ENCODE measurements at regions not wholly inside any gene's neighbourhood (a gene's known extent, or its start where the extent isn't known, plus 50 kb on each side); places are given as distances from the start of the nearest gene placed in this dataset.
A peak's percentile ranks its signal among the peaks of the same experiment; 100 is the strongest.
"Not testable (repeated sequence)": the region's sequence is repeated elsewhere in the genome, so short reads cannot be mapped to it uniquely, and the experiment has no call there.

- intact Hi-C loops (cut with micrococcal nuclease) = loop anchor here (1.0 kb wide), 4 partner anchors 161 to 313 kb away; no protein-coding TSS in a partner anchor
- no peaks in the 10 kb centered on the region for H3K36me3 Mint-ChIP-seq (ENCODE audit: low read depth)
- H3K4me3 Mint-ChIP-seq = no peak overlapping the region
- no peaks in the 10 kb centered on the region for H3K9me3 Mint-ChIP-seq
- peak; percentile 40 for DNase-seq
- CTCF ChIA-PET = interaction anchor here (1.1 to 3.4 kb wide), 4 partner anchors 29 to 313 kb away, joined by 3 to 26 read pairs (median 6); no protein-coding TSS in a partner anchor
- peaks cover 7% of the 10 kb centered on the region for H3K4me1 Mint-ChIP-seq (ENCODE audit: low read depth)
- no peaks in the 10 kb centered on the region for H3K27me3 Mint-ChIP-seq (ENCODE audit: low read depth)
- no peak overlapping the region for H3K27ac Mint-ChIP-seq
Measured at GRCh38 chr13:76667551-76667950, 218.7 kb downstream of the KCTD12 start.

DNA sequence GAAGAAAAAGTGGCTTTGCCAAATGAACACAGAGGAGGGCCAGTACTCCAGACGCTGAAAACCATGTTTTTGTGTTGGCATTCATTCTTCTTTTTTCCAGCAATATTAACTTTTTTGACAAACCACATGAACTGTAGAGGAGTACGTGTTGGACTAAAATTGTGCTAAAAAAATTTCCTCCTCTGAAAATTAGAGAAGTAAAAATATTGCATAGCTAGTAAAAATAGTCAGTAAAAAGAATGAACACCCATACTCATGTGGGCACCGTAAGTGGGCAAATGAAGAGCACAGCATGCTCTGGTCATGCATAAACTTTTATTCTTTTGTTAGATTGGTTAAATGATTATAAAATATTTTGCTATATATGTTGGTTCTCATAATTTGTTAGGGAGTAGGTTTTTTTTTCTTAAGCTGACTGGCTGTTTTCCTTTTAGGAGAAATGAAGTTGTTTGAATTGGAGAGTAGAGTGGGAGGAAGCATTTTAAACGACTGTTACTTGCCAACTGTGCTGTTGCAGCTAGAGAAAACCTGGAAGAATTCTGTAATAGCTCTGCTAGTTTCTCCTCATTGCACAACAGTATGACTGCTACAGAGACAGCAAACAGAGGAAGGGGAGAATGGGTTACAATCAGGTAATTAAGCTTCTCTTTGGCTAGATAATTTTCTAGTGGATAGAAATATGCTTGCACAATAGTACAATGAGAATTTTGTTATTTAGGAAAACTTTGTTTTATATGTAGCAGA, 222.4 kb downstream of the KCTD12 start:
- CTCF ChIA-PET = interaction anchor here (0.6 to 1.7 kb wide), 4 partner anchors 12 to 240 kb away, joined by 3 to 4 read pairs (median 4); no protein-coding TSS in a partner anchor
- Mint-ChIP-seq H3K36me3 (ENCODE audit: low read depth) (no peaks in the 10 kb centered on the region), H3K4me1 (ENCODE audit: low read depth) (peaks cover 7% of the 10 kb centered on the region), H3K9me3 (no peaks in the 10 kb centered on the region), H3K27ac (no peak overlapping the region), H3K27me3 (ENCODE audit: low read depth) (no peaks in the 10 kb centered on the region), H3K4me3 (no peak overlapping the region)
- DNase-seq = no peak
- intact Hi-C loops (cut with micrococcal nuclease) = no loop called here

DNA sequence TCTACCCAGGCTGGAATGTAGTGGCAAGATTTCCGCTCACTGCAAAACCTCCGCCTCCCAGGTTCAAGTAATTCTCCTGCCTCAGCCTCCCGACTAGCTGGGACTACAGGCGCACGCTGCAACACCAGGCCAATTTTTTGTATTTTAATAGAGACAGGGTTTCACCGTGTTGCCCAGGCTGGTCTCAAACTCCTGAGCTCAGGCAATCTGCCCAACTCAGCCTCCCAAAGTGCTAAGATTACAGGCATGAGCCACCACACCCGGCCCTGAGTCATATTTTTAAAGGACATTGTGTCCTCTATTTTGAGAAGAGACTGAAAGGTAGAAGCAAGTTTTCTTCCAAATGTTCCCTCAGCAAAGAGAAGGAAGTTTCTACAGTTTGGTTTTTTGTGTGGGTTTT, 227.1 kb downstream of the KCTD12 start:
- CTCF ChIA-PET = interaction anchor here (0.6 kb wide), 1 partner anchor 12 kb away, joined by 4 read pairs; no protein-coding TSS in a partner anchor
- DNase-seq, H3K9me3 Mint-ChIP-seq: not testable (repeated sequence)

DNA sequence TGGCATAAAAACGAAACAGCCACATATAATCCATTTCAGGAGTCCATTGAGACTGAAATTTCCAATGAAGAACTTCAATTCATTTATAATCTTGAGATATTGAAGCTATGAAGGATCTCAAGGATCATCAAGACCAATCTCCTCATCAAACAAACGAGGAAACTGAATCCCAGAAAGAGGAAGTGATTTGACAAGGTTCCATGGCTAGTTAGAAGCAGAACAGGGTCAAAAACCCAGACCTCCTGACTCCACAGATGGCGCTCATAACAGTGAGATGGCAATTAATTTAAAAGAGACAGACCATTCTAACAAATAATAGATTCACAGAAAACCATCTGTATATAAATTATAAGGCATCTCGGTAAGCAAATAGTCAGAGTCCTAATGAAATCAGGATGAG, 229.7 kb downstream of the KCTD12 start:
- no peaks in the 10 kb centered on the region for H3K36me3 Mint-ChIP-seq (ENCODE audit: low read depth)
- peaks cover 15% of the 10 kb centered on the region for H3K27me3 Mint-ChIP-seq (ENCODE audit: low read depth)
- no peaks in the 10 kb centered on the region for H3K4me1 Mint-ChIP-seq (ENCODE audit: low read depth)
- H3K27ac Mint-ChIP-seq = no peak overlapping the region
- CTCF ChIA-PET = no interaction called here
- no peak for DNase-seq
- intact Hi-C loops (cut with micrococcal nuclease) = loop anchor here (10.0 kb wide), 1 partner anchor 782 kb away; no protein-coding TSS in a partner anchor
- no peaks in the 10 kb centered on the region for H3K9me3 Mint-ChIP-seq
- H3K4me3 Mint-ChIP-seq = no peak overlapping the region

More for the DNA sequence above, 227.1 kb downstream of the KCTD12 start:
- intact Hi-C loops (cut with micrococcal nuclease) = loop anchor here (10.0 kb wide), 1 partner anchor 784 kb away; no protein-coding TSS in a partner anchor
- H3K4me1 Mint-ChIP-seq (ENCODE audit: low read depth); H3K27me3 Mint-ChIP-seq (ENCODE audit: low read depth); H3K36me3 Mint-ChIP-seq (ENCODE audit: low read depth); H3K4me3 Mint-ChIP-seq; H3K27ac Mint-ChIP-seq: not testable (repeated sequence)

DNA sequence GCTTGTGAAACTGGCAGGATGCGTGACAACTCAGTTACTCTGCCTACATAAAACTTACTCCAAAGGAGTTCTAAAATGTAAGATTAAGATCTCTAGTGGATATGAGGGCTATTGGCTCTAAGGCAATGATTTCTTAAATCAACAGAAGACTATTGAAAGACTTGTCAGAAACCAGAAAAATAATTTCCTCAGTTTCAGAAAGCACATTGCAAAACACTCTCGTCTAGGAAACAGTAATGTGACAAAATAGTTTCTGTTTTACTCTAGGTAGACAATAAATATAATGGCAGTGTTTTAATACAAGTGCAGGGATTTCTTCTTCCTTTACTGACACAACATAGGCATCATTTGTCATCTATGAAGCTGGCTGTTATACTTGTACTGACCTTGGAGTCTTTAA, 230.1 kb downstream of the KCTD12 start:
- no peak overlapping the region for H3K4me3 Mint-ChIP-seq
- H3K36me3 Mint-ChIP-seq (ENCODE audit: low read depth) = no peaks in the 10 kb centered on the region
- no peak overlapping the region for H3K27ac Mint-ChIP-seq
- CTCF ChIA-PET = no interaction called here
- intact Hi-C loops (cut with micrococcal nuclease) = loop anchor here (10.0 kb wide), 1 partner anchor 781 kb away; no protein-coding TSS in a partner anchor
- DNase-seq = no peak
- H3K9me3 Mint-ChIP-seq = no peaks in the 10 kb centered on the region
- peaks cover 17% of the 10 kb centered on the region for H3K27me3 Mint-ChIP-seq (ENCODE audit: low read depth)
- no peaks in the 10 kb centered on the region for H3K4me1 Mint-ChIP-seq (ENCODE audit: low read depth)

- H3K4me3 Mint-ChIP-seq = no peak overlapping the region
- no peak for DNase-seq
- no peaks in the 10 kb centered on the region for H3K4me1 Mint-ChIP-seq (ENCODE audit: low read depth)
- H3K36me3 Mint-ChIP-seq (ENCODE audit: low read depth) = no peaks in the 10 kb centered on the region
- intact Hi-C loops (cut with micrococcal nuclease) = loop anchor here (10.0 kb wide), 1 partner anchor 779 kb away; no protein-coding TSS in a partner anchor
- H3K9me3 Mint-ChIP-seq = no peaks in the 10 kb centered on the region
- CTCF ChIA-PET = interaction anchor here (1.2 kb wide), 1 partner anchor 14 kb away, joined by 3 read pairs; no protein-coding TSS in a partner anchor
- no peak overlapping the region for H3K27ac Mint-ChIP-seq
- peaks cover 22% of the 10 kb centered on the region for H3K27me3 Mint-ChIP-seq (ENCODE audit: low read depth)
Measured at GRCh38 chr13:76654263-76654662, 231.9 kb downstream of the KCTD12 start.

- no peak for DNase-seq
- H3K4me1 Mint-ChIP-seq (ENCODE audit: low read depth) = no peaks in the 10 kb centered on the region
- H3K27ac Mint-ChIP-seq = no peak overlapping the region
- H3K36me3 Mint-ChIP-seq (ENCODE audit: low read depth) = no peaks in the 10 kb centered on the region
- no peaks in the 10 kb centered on the region for H3K9me3 Mint-ChIP-seq
- H3K4me3 Mint-ChIP-seq = no peak overlapping the region
- CTCF ChIA-PET = no interaction called here
- intact Hi-C loops (cut with micrococcal nuclease) = loop anchor here (10.0 kb wide), 1 partner anchor 776 kb away; no protein-coding TSS in a partner anchor
- peaks cover 29% of the 10 kb centered on the region for H3K27me3 Mint-ChIP-seq (ENCODE audit: low read depth)
Measured at GRCh38 chr13:76651286-76651685, 234.9 kb downstream of the KCTD12 start.

GRCh38 chr13:76647550-76647949, 238.7 kb downstream of the KCTD12 start:
- no peaks in the 10 kb centered on the region for H3K4me1 Mint-ChIP-seq (ENCODE audit: low read depth)
- no peaks in the 10 kb centered on the region for H3K36me3 Mint-ChIP-seq (ENCODE audit: low read depth)
- H3K27me3 Mint-ChIP-seq (ENCODE audit: low read depth) = peaks cover 20% of the 10 kb centered on the region
- H3K27ac Mint-ChIP-seq = no peak overlapping the region
- no peak for DNase-seq
- CTCF ChIA-PET = interaction anchor here (0.7 kb wide), 1 partner anchor 237 kb away, joined by 3 read pairs; no protein-coding TSS in a partner anchor
- no peak overlapping the region for H3K4me3 Mint-ChIP-seq
- intact Hi-C loops (cut with micrococcal nuclease) = no loop called here
- H3K9me3 Mint-ChIP-seq = no peaks in the 10 kb centered on the region

- no peak for DNase-seq
- CTCF ChIA-PET = no interaction called here
- Mint-ChIP-seq H3K27ac (no peak overlapping the region), H3K4me3 (no peak overlapping the region), H3K36me3 (ENCODE audit: low read depth) (no peaks in the 10 kb centered on the region), H3K27me3 (ENCODE audit: low read depth) (peaks cover 20% of the 10 kb centered on the region), H3K4me1 (ENCODE audit: low read depth) (no peaks in the 10 kb centered on the region), H3K9me3 (no peaks in the 10 kb centered on the region)
- intact Hi-C loops (cut with micrococcal nuclease) = no loop called here
Measured at GRCh38 chr13:76646946-76647345, 239.3 kb downstream of the KCTD12 start.

GRCh38 chr13:76645632-76646031, 240.6 kb downstream of the KCTD12 start:
- Mint-ChIP-seq H3K4me1 (ENCODE audit: low read depth) (no peaks in the 10 kb centered on the region), H3K9me3 (no peaks in the 10 kb centered on the region), H3K36me3 (ENCODE audit: low read depth) (no peaks in the 10 kb centered on the region), H3K4me3 (no peak overlapping the region), H3K27me3 (ENCODE audit: low read depth) (peaks cover 11% of the 10 kb centered on the region), H3K27ac (no peak overlapping the region)
- CTCF ChIA-PET = no interaction called here
- no peak for DNase-seq
- intact Hi-C loops (cut with micrococcal nuclease) = no loop called here

GRCh38 chr13:76644906-76645305, 241.3 kb downstream of the KCTD12 start:
- DNase-seq = no peak
- Mint-ChIP-seq H3K4me1 (ENCODE audit: low read depth) (no peaks in the 10 kb centered on the region), H3K9me3 (no peaks in the 10 kb centered on the region), H3K36me3 (ENCODE audit: low read depth) (no peaks in the 10 kb centered on the region), H3K27me3 (ENCODE audit: low read depth) (peaks cover 11% of the 10 kb centered on the region), H3K27ac (no peak overlapping the region), H3K4me3 (no peak overlapping the region)
- CTCF ChIA-PET = interaction anchor here (0.6 kb wide), 1 partner anchor 264 kb away, joined by 3 read pairs; no protein-coding TSS in a partner anchor
- intact Hi-C loops (cut with micrococcal nuclease) = no loop called here

DNA sequence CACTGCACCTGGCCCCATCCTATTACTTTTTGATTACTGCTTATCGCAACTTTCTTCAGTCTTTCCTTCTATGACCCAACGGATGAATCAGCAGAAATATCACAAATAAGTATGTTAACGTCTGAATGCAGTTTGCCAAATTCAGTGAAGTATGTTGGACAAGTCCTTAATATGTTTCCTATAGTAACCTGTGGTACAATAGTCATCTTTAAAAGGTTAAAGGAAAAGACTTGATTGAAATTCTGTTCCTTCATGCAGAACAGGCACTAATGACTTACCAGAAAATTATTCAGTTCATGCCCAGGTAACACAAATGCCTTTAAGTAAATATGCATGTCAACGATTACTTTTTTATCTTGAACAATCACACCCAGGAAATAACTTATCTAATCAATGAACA, 242.6 kb downstream of the KCTD12 start:
- Mint-ChIP-seq H3K4me3 (no peak overlapping the region), H3K27me3 (ENCODE audit: low read depth) (peaks cover 17% of the 10 kb centered on the region), H3K36me3 (ENCODE audit: low read depth) (no peaks in the 10 kb centered on the region), H3K4me1 (ENCODE audit: low read depth) (no peaks in the 10 kb centered on the region), H3K9me3 (no peaks in the 10 kb centered on the region), H3K27ac (no peak overlapping the region)
- CTCF ChIA-PET = no interaction called here
- DNase-seq = no peak
- intact Hi-C loops (cut with micrococcal nuclease) = no loop called here

DNA sequence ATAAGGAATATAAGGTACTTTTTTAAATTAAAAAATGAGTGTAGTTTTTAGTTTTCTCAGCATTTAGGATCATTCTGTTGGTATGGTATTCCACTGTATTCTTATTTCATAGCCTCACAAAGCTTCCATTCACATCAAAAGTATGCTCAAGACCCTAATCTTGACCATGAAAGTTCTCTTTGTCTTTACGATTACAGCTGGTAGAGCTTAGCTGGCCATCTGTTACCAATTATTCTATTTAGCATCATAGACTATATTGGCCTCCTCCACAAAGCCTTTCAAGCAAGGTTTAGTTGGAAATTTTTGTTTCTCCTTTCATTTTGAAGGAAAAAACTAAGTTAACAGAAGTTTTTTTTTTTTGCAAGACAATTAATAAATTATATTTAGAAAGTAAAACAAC, 245.1 kb downstream of the KCTD12 start:
- H3K4me1 Mint-ChIP-seq (ENCODE audit: low read depth) = no peaks in the 10 kb centered on the region
- no peak for DNase-seq
- peaks cover 10% of the 10 kb centered on the region for H3K27me3 Mint-ChIP-seq (ENCODE audit: low read depth)
- no peak overlapping the region for H3K27ac Mint-ChIP-seq
- CTCF ChIA-PET = interaction anchor here (0.8 kb wide), 1 partner anchor 14 kb away, joined by 3 read pairs; no protein-coding TSS in a partner anchor
- no peaks in the 10 kb centered on the region for H3K36me3 Mint-ChIP-seq (ENCODE audit: low read depth)
- intact Hi-C loops (cut with micrococcal nuclease) = no loop called here
- no peaks in the 10 kb centered on the region for H3K9me3 Mint-ChIP-seq
- H3K4me3 Mint-ChIP-seq = no peak overlapping the region
